LNCAP (cell line): ENCODE measurements at regions not wholly inside any gene's neighbourhood (a gene's known extent, or its start where the extent isn't known, plus 50 kb on each side); places are given as distances from the start of the nearest gene placed in this dataset.

ENCODE experiments used
- TF ChIP-seq, protein P1 (sequence below): fragments of 450-650 bp; IDR thresholded peaks from 2 replicates; pipeline ENCODE4 v1.5.1; 2017; ENCODE audit warnings: mild to moderate bottlenecking

DNA sequence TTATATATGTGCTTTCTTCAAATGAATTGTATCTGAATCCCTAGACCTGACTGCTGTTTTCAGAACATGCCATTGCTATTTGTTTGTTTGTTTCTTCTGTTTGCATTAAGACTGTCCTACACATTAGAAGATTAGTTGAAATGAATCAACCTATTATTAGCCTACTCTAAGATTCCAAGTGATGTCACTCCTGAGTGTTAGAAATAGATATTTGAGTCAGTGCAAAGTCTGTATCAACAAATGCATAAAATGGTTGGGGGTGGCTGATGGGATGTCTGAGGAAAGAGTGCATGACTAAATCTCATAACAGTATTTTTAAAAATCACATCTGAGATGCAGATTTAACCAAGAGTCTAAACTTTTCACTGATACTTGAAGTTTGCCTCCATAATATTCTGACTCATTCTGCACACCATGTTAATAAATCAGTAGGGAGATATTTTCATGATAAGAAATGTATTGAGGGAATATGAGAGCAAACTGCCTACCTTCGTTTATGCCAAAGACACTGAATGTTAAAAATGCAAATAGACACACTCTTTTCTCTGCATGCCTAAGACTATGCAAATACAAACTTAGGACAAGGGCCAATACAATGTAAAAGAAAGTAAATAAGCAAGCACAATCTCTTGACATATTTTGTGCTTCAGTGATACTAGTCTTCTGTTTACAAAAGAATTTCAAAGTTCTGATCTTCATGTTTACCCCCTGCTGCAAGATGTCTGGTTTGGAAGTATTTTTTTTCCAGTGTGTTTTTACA, 253.3 kb downstream of the LIG4 start:
- TF ChIP-seq, protein P1, sequence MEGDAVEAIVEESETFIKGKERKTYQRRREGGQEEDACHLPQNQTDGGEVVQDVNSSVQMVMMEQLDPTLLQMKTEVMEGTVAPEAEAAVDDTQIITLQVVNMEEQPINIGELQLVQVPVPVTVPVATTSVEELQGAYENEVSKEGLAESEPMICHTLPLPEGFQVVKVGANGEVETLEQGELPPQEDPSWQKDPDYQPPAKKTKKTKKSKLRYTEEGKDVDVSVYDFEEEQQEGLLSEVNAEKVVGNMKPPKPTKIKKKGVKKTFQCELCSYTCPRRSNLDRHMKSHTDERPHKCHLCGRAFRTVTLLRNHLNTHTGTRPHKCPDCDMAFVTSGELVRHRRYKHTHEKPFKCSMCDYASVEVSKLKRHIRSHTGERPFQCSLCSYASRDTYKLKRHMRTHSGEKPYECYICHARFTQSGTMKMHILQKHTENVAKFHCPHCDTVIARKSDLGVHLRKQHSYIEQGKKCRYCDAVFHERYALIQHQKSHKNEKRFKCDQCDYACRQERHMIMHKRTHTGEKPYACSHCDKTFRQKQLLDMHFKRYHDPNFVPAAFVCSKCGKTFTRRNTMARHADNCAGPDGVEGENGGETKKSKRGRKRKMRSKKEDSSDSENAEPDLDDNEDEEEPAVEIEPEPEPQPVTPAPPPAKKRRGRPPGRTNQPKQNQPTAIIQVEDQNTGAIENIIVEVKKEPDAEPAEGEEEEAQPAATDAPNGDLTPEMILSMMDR, result no peak

DNA sequence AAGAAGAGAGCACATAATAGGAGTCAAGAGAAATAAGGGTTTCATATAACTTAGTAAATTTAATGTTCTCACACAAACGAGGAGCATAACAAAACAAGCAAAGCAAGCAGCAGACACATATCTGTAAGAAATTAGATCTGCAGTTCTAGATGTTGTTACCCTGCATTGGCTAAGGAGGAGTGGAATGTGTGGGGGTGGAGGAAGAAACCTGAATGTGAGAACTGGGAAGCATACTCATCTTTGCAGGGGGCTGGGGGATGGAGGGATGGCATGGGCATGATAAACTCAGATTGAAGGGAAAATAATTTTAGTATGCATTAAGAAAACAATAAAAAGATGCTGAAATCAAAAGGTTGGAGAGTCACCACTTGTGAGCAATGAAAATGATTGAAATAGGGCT, 255.0 kb downstream of the LIG4 start:
- TF ChIP-seq, protein P1, result no peak

DNA sequence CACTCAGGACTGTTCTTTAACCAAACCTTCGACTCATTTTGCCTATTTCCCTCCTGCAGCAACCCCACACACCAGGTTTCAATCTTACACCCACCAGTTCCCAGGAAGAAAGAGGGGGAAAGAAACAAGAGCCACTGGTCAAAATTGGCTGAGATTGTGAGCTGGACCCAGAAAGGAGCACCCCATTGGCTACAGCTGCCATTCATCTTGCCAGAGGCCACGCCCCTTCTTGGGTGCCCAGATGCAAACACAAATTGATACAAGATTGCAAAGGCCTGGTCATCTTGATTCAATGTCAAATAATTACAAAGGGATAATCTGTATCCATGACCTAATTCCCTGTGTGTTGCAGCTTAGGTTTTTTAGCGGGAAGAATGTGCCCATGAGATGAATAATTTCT, 258.4 kb downstream of the LIG4 start:
- TF ChIP-seq, protein P1, result no peak

DNA sequence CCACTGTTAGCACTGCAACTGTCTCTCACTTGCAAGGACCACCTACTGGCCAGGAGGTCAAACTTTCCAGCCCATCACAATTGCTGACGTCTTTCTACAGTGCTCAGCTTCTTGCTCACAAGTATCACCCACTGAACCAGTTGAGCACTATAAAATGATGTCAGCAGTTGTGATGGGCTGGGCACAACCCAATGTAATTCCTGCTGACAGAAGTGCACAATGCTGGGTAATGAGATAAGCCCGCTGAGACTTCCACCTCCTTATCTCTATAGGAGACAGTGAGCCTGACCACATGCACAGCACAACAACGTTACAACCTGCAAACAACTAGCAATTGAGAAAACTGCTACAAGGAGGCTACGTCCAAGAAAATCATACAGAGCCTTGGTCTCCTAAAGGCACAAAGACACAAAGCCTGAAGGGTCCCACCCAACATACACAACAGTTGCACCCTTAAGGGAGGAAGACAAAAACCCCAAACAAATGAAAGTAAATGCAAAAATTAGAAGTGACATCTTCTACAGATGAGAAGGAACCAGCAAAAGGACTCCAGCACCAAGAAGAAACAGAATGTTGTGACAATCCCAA, 273.2 kb downstream of the LIG4 start:
- TF ChIP-seq, protein P1, result no peak

DNA sequence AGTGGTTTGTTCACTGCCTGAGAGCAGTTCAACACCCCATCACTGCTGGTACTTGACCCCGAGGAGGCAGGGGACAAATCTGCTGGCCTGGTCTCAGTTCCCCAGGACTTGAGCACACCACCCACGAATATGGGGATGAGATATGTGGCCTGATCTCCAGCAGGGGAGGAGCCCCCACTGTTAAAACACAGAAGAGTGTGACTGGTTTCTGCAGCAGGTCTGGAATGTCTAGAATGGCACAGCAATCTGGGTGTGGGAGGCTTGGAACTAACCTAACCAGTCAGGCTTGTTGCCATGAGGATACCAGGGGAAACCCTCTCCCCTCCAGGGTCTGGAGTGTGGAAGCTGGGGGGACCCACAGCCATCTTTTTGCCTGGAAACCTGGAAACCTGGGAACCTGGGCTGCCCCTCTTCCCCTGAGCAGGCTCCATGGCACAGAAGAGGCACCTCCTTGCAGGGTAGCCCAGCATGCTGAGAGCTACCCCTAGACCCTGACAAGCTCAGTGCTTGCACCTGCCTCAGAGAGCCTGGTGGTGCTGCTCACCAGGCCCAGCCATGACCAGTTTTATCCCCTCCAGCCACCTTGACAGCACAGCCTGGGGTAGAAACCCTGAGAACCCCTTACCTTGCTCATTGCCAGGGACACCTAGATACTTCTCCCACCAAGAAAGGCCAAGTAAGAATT, 273.8 kb downstream of the LIG4 start:
- TF ChIP-seq, protein P1, result no peak

DNA sequence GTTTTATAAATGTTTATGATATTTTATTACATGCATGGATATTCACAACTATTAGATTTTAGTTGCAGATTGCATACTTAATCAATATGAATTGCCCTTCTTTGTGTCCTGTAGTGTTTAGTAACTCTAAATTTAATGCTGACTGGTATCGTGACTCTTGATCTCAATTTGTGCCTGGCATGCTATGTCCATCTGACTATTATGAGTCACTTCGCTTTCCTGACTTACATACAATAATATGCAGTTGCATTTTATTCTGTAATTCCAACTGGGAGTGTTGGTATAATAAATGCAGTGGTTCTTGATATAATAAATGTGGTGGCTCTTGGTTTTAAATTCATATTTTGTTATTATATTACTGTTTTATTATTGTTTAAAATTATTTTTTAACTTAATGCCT, 277.5 kb downstream of the LIG4 start:
- TF ChIP-seq, protein P1, result no peak

DNA sequence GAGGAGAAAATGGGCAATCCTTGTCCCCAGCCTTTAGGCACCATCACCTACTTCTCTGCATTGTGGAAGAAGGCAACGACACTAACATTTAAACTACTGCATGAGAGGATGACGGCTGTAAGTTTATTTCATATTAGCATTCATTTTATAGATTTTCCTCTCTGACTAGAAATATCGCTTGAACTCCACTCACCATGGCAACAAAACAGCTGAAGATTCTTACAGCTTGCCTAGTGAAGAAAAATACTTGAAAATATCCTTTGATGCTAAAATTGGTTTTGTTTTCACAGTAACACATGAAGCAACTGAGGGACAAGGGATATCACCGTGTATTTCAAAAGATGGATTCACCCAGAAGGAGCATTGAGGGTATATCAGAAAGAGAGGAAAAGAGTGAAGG, 284.3 kb downstream of the LIG4 start:
- TF ChIP-seq, protein P1, result no peak
